ENCODE measurements at regions not wholly inside any gene's neighbourhood (a gene's known extent, or its start where the extent isn't known, plus 50 kb on each side); places are given as distances from the start of the nearest gene placed in this dataset.

- TF ChIP-seq CSDC2 (CRISPR knock-in tag; IDR thresholded peaks at IDR 0.05) (no peak), ESRRG (CRISPR knock-in tag; IDR thresholded peaks at IDR 0.05) (no peak), BACH2 (CRISPR knock-in tag; IDR thresholded peaks at IDR 0.05; ENCODE audit: borderline replicate concordance) (no peak), ZNF8 (CRISPR knock-in tag; IDR thresholded peaks at IDR 0.05) (no peak), PATZ1 (CRISPR knock-in tag; IDR thresholded peaks at IDR 0.05; ENCODE audit: borderline replicate concordance) (no peak), ZNF565 (CRISPR knock-in tag; conservative IDR thresholded peaks at IDR 0.05; ENCODE audit: low read depth) (no peak), GLIS3 (CRISPR knock-in tag; IDR thresholded peaks at IDR 0.05) (no peak), ZFP3 (CRISPR knock-in tag; IDR thresholded peaks at IDR 0.05) (no peak), SNAI2 (CRISPR knock-in tag; IDR thresholded peaks at IDR 0.05) (no peak), POU6F1 (CRISPR knock-in tag; IDR thresholded peaks at IDR 0.05; ENCODE audit: borderline replicate concordance, low read depth) (no peak), TCF4 (CRISPR knock-in tag; IDR thresholded peaks at IDR 0.05; ENCODE audit: borderline replicate concordance) (no peak), TSHZ2 (CRISPR knock-in tag; IDR thresholded peaks at IDR 0.05) (no peak), CREB5 (CRISPR knock-in tag; IDR thresholded peaks at IDR 0.05; ENCODE audit: low read depth) (no peak), ISL1 (CRISPR knock-in tag; IDR thresholded peaks at IDR 0.05) (no peak), CSRNP3 (CRISPR knock-in tag; IDR thresholded peaks at IDR 0.05) (no peak)
- ATAC-seq = no peak
Observed at GRCh38 chr13:97802213-97802612, 151.3 kb upstream of the IPO5 start.

GRCh38 chr13:97809576-97809975 lies 143.9 kb upstream of the IPO5 start:
- no peak; the same call in 2 of the 3 replicates for ATAC-seq
- TF ChIP-seq OSR1 (CRISPR knock-in tag; IDR thresholded peaks at IDR 0.05) = no peak
- no peak for TF ChIP-seq BACH2 (CRISPR knock-in tag; IDR thresholded peaks at IDR 0.05; ENCODE audit: borderline replicate concordance)
- no peak for TF ChIP-seq TCF4 (CRISPR knock-in tag; IDR thresholded peaks at IDR 0.05; ENCODE audit: borderline replicate concordance)
- no peak for TF ChIP-seq TSHZ2 (CRISPR knock-in tag; IDR thresholded peaks at IDR 0.05)
- TF ChIP-seq ZNF8 (CRISPR knock-in tag; IDR thresholded peaks at IDR 0.05) = no peak
- TF ChIP-seq CSDC2 (CRISPR knock-in tag; IDR thresholded peaks at IDR 0.05) = no peak
- no peak for TF ChIP-seq GLIS3 (CRISPR knock-in tag; IDR thresholded peaks at IDR 0.05)
- no peak for TF ChIP-seq PPARA (CRISPR knock-in tag; IDR thresholded peaks at IDR 0.05; ENCODE audit: borderline replicate concordance)
- TF ChIP-seq ZC3H10 (CRISPR knock-in tag; IDR thresholded peaks at IDR 0.05) = no peak
- no peak for TF ChIP-seq ZFP3 (CRISPR knock-in tag; IDR thresholded peaks at IDR 0.05)
- TF ChIP-seq TOX (CRISPR knock-in tag; IDR thresholded peaks at IDR 0.05; ENCODE audit: borderline replicate concordance) = no peak

Measured in SK-N-SH treated with all-trans-retinoic acid at 6 μM for 48 hours (cell line).